AG04450 (cell line): ENCODE measurements at regions not wholly inside any gene's neighbourhood (a gene's known extent, or its start where the extent isn't known, plus 50 kb on each side); places are given as distances from the start of the nearest gene placed in this dataset.

Experiments
- CTCF ChIA-PET: fragments of 300-600, 350-600 bp; formaldehyde crosslinking; extraction: SDS; loops from one replicate; lab custom pipeline; 2022; ENCODE audit warnings: antibody characterized with exemption, inconsistent platforms; lab: Charles Lee
- POLR2A ChIA-PET: fragments of 350-600 bp; formaldehyde crosslinking; extraction: SDS; loops from one replicate; lab custom pipeline; 2021; ENCODE audit warnings: antibody characterized with exemption, inconsistent platforms; lab: Yijun Ruan, JAX
- DNase-seq: peaks from one replicate; pipeline ENCODE4 v3.0.0-alpha.2; 2011; ENCODE audit warnings: low read depth, low spot score
- H3K27ac ChIP-seq: one replicate; pipeline ENCODE4 v1.5.1; 2012; ENCODE audit warnings: low read depth, low read length, control low read depth
- H3K27me3 ChIP-seq: one replicate; pipeline ENCODE4 v1.6.0; 2012; ENCODE audit warnings: low read length; ENCODE audit not compliant: control insufficient read depth, insufficient read depth
- H3K4me3 ChIP-seq: 2 replicates; pipeline ENCODE4 v1.5.1; 2011; ENCODE audit warnings: mild to moderate bottlenecking, low read depth, low read length, control low read depth
- H3K9me3 ChIP-seq: 2 replicates; pipeline ENCODE4 v1.5.1; 2012; ENCODE audit warnings: low read length; ENCODE audit not compliant: control insufficient read depth, insufficient read depth
- CTCF ChIP-seq: IDR thresholded peaks from 2 replicates; pipeline ENCODE4 v1.5.1; 2011; ENCODE audit warnings: low read depth, low read length, control low read depth, inconsistent platforms

DNA sequence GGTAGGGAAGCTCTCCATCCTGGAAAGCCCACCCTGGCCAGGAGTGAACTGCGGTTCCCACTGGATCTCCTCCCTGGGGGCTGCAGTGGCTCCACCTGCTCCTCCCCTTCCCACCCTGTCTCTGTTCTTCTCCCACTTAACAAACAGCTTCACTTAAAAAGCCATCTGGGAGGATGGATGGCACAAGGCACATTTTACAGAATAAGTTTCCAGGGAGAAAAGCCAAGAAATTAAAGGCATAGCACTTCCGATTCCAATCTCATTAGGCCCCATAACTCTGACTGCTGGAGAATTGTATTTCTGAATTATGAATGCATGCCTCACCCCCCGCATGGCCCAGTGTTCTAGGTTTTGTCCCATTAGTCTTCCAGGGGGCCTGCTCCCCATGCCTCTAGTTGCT is 718.3 kb downstream of the PTPRU start:
- Histone ChIP-seq H3K4me3 (no peak overlapping the region), H3K27me3 (peaks cover 3% of the 10 kb centered on the region), H3K9me3 (no peaks in the 10 kb centered on the region), H3K27ac (no peak overlapping the region)
- TF ChIP-seq CTCF: no peak
- CTCF ChIA-PET: no interaction called here
- POLR2A ChIA-PET: no interaction called here
- no peak for DNase-seq

GRCh38 chr1:29953961-29954360 is 717.6 kb downstream of the PTPRU start:
- Histone ChIP-seq H3K27me3 (peaks cover 3% of the 10 kb centered on the region), H3K27ac (no peak overlapping the region), H3K9me3 (no peaks in the 10 kb centered on the region), H3K4me3 (no peak overlapping the region)
- ChIA-PET POLR2A (no interaction called here), CTCF (no interaction called here)
- no peak for DNase-seq
- TF ChIP-seq CTCF: no peak

GRCh38 chr1:29949676-29950075 is 713.4 kb downstream of the PTPRU start:
- ChIA-PET CTCF (no interaction called here), POLR2A (no interaction called here)
- Histone ChIP-seq H3K27me3 (peaks cover 7% of the 10 kb centered on the region), H3K27ac (no peak overlapping the region), H3K9me3 (no peaks in the 10 kb centered on the region), H3K4me3 (no peak overlapping the region)
- no peak for TF ChIP-seq CTCF
- DNase-seq: no peak

DNA sequence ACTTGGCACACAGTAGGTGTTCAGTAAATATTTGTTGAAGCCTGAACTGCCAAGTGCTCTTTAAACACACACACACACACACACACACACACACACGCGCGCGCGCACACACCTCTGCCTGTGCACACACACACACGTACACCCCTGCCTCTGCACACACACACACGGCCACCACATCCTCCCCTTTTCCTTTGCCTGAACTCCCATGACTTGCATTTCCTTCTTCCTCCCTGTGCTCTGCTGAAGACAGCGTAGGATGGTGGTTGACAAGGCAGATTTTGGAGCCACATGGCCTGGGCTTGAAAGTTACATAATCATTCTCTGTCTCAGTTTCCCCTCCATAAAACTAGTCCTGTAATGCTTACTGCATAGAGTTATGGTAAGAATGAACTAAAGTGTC is 712.3 kb downstream of the PTPRU start:
- Histone ChIP-seq H3K27ac (no peak overlapping the region), H3K4me3 (no peak overlapping the region), H3K9me3 (no peaks in the 10 kb centered on the region), H3K27me3 (peaks cover 7% of the 10 kb centered on the region)
- no peak for DNase-seq
- no peak for TF ChIP-seq CTCF
- CTCF ChIA-PET: no interaction called here
- POLR2A ChIA-PET: no interaction called here

GRCh38 chr1:29946057-29946456 is 709.7 kb downstream of the PTPRU start:
- TF ChIP-seq CTCF: no peak
- H3K4me3 ChIP-seq: no peak overlapping the region
- H3K27me3 ChIP-seq: peaks cover 4% of the 10 kb centered on the region
- no peaks in the 10 kb centered on the region for H3K9me3 ChIP-seq
- POLR2A ChIA-PET: no interaction called here
- DNase-seq: no peak
- H3K27ac ChIP-seq: no peak overlapping the region
- CTCF ChIA-PET: no interaction called here
